ENCODE measurements at regions not wholly inside any gene's neighbourhood (a gene's known extent, or its start where the extent isn't known, plus 50 kb on each side); places are given as distances from the start of the nearest gene placed in this dataset.
"Not testable (repeated sequence)": the region's sequence is repeated elsewhere in the genome, so short reads cannot be mapped to it uniquely, and the experiment has no call there.

DNA sequence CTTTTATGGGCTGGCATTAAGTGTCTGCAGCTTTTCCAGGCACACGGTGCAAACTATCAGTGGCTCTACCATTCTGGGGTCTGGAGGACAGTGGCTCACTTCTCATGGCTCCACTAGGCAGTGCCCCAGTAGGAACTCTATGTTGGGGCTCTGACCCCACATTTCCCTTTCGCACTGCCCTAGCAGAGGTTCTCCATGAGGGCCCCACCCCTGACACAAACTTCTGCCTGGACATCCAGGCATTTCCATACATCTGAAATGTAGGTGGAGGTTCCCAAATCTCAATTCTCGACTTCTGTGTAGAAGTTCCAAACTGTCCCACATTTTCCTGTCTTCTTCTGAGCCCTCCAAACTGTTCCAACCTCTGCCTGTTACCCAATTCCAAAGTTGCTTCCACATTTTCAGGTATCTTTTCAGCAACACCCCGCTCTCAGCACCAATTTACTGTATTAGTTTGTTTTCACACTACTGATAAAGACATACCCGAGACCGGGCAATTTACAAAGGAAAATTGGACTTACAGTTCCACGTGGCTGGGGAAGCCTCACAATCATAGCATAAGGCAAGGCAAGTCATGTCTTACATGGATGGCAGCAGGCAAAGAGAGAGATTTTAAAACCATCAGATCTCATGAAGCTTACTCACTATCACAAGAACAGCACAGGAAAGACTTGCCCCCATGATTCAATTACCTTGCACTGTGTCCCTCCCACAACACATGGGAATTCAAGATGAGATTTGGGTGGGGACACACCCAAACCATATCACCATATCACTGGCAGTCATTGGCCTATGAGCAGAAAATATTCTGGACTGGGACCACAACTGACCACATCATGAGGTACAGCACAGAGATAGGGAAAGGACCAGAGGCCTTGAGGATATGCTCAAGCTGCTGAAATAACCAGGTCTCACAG, 136.8 kb downstream of the TMEM30B start:
- H3K4me1 Mint-ChIP-seq (ENCODE audit: low read depth); H3K4me3 Mint-ChIP-seq; H3K36me3 Mint-ChIP-seq; H3K9me3 Mint-ChIP-seq (ENCODE audit: low read depth); H3K27ac Mint-ChIP-seq; H3K27me3 Mint-ChIP-seq: not testable (repeated sequence)

DNA sequence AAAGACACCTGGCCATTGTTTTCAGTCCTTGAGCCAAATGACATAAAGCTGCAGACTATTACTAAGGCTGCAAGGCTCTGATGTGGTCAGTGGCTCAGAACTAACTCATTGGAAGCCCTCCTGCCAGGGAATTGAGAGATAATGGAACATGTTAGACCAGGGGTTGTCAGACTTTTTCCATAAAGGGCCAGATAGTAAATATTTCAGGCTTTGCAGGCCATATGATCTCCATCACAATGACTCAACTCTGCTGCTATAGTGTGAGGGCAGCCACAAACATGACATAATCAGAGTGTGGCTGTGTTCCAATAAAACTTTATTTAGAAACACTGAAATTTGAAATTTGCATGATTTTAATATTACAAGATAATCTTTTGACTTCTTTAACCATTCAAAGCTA, 140.3 kb downstream of the TMEM30B start:
- no peaks in the 10 kb centered on the region for H3K4me1 Mint-ChIP-seq (ENCODE audit: low read depth)
- peaks cover 4% of the 10 kb centered on the region for H3K9me3 Mint-ChIP-seq (ENCODE audit: low read depth)
- H3K36me3 Mint-ChIP-seq: peaks cover 2% of the 10 kb centered on the region
- H3K27me3 Mint-ChIP-seq: peaks cover 9% of the 10 kb centered on the region
- H3K27ac Mint-ChIP-seq: no peak overlapping the region
- no peak overlapping the region for H3K4me3 Mint-ChIP-seq

- H3K4me1 Mint-ChIP-seq (ENCODE audit: low read depth): no peaks in the 10 kb centered on the region
- no peak overlapping the region for H3K27ac Mint-ChIP-seq
- H3K27me3 Mint-ChIP-seq: peaks cover 14% of the 10 kb centered on the region
- peaks cover 2% of the 10 kb centered on the region for H3K36me3 Mint-ChIP-seq
- peaks cover 4% of the 10 kb centered on the region for H3K9me3 Mint-ChIP-seq (ENCODE audit: low read depth)
- no peak overlapping the region for H3K4me3 Mint-ChIP-seq
Observed at GRCh38 chr14:61140271-61140670, 140.9 kb downstream of the TMEM30B start.

DNA sequence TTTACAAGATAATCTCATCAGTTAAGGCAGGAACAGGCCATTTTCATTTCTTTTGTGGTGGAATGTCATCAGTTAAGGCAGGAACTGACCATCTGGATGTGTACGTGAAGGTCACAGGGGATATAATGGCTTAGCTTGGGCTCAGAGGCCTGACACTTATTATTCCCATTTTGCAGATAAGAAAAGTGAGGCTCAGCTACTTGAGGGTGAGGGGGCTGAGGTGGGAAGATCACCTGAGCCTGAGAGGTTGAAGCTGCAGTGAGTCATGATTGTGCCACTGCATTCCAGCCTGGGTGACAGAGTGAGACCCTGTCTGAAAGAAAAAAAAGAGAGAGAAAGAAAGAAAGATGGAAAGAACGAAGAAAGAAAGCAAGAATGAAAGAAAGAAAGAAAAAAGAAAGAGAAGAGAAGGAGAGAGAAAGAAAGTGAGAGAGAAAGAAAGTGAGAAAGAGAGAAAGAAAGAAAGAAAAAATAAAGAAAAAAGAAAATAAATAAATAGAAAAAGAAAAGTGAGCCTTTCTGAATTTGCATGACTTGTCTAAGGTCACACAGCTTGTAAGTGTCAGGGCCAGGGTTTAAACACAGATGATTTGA, 142.0 kb downstream of the TMEM30B start:
- Mint-ChIP-seq H3K36me3 (peaks cover 2% of the 10 kb centered on the region), H3K27me3 (peaks cover 14% of the 10 kb centered on the region), H3K4me1 (ENCODE audit: low read depth) (no peaks in the 10 kb centered on the region), H3K4me3 (no peak overlapping the region), H3K9me3 (ENCODE audit: low read depth) (peaks cover 4% of the 10 kb centered on the region), H3K27ac (no peak overlapping the region)

GRCh38 chr14:61132894-61133293, 148.2 kb downstream of the TMEM30B start:
- no peaks in the 10 kb centered on the region for H3K36me3 Mint-ChIP-seq
- H3K9me3 Mint-ChIP-seq (ENCODE audit: low read depth): no peaks in the 10 kb centered on the region
- H3K27me3 Mint-ChIP-seq: peaks cover 20% of the 10 kb centered on the region
- H3K4me1 Mint-ChIP-seq (ENCODE audit: low read depth): no peaks in the 10 kb centered on the region
- H3K4me3 Mint-ChIP-seq: no peak overlapping the region
- no peak overlapping the region for H3K27ac Mint-ChIP-seq

- H3K4me1 Mint-ChIP-seq (ENCODE audit: low read depth): no peaks in the 10 kb centered on the region
Observed at GRCh38 chr14:61132336-61132735, 148.8 kb downstream of the TMEM30B start.

GRCh38 chr14:61130512-61131260, 149.6 kb downstream of the SLC38A6 start:
- Mint-ChIP-seq H3K9me3 (ENCODE audit: low read depth) (no peaks in the 10 kb centered on the region), H3K4me3 (no peak overlapping the region), H3K27me3 (peaks cover 15% of the 10 kb centered on the region)

More at GRCh38 chr14:61132336-61132735, 148.8 kb downstream of the TMEM30B start:
- no peaks in the 10 kb centered on the region for H3K36me3 Mint-ChIP-seq
- no peak overlapping the region for H3K4me3 Mint-ChIP-seq
- H3K27ac Mint-ChIP-seq: no peak overlapping the region
- H3K27me3 Mint-ChIP-seq: peaks cover 17% of the 10 kb centered on the region
- H3K9me3 Mint-ChIP-seq (ENCODE audit: low read depth): no peaks in the 10 kb centered on the region

DNA sequence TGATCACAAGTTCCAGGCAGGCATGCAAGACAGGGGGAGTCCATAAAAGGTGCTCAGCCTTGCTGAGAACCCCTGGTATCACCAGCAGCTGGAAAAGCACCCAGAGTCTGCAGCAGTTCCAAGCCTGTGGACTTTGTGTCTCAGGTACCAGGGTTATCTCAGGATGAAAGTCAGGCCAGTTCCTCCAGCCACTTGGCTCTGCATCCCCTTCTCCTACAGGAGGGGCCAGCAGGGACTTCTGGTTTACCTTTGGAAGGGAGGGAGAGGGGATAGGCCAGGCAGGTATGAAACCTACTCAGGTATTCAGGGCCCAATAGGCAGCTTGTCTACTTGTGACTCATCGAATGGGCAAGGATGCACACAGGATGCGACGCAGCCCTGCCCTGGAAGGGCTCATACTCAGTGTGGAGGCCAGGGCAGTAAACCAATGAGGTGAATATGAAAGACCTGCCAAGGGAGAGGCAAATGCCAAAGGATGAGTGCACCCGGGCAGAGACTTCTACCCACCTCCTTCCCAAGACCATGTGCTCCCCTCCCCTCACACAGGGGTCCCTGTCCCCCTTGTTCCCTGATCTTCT, 148.2 kb downstream of the SLC38A6 start:
- Mint-ChIP-seq H3K27me3 (peaks cover 12% of the 10 kb centered on the region), H3K9me3 (ENCODE audit: low read depth) (no peaks in the 10 kb centered on the region), H3K27ac (no peak overlapping the region), H3K4me1 (ENCODE audit: low read depth) (no peaks in the 10 kb centered on the region), H3K4me3 (no peak overlapping the region), H3K36me3 (no peaks in the 10 kb centered on the region)

More at GRCh38 chr14:61130512-61131260, 149.6 kb downstream of the SLC38A6 start:
- Mint-ChIP-seq H3K27ac (no peak overlapping the region), H3K36me3 (no peaks in the 10 kb centered on the region), H3K4me1 (ENCODE audit: low read depth) (no peaks in the 10 kb centered on the region)

DNA sequence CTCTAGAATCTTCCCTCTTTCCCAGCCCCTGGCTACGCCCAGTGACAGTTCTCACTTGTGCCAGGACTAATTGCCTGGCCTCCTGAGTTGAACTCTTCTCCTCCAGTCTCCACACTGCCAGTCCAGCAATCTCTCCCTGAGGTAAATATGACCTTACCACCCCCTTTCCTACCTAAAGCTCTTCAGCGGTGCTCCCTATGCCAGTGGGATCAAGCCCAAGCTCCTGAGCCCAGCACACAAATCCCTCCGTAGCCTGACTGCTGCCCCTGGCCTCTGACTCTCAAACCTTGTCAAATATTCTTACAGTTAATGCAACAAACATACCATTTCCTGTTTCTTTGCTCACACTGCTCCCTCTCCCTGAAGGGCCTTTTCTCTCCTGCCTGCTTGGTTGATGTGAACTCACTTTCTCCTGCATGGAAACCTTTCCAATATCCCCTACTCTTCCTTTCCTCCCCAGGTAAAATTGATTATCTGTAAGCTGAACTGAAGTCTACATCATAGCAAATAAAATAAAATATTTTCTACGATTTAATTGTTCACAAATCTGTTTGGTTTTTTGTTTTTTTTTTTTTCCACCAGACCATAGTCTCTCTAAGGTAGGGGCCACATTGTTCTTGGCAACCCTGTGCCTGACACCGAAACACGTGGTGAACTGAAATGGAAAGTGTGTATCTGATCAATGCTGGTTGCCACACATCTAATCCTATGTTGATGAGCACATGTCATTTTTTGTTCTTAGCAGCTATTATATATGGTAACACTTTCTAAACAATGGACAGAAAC, 147.5 kb downstream of the SLC38A6 start:
- Mint-ChIP-seq H3K36me3 (no peaks in the 10 kb centered on the region), H3K27ac (no peak overlapping the region), H3K4me1 (ENCODE audit: low read depth) (no peaks in the 10 kb centered on the region), H3K9me3 (ENCODE audit: low read depth) (no peaks in the 10 kb centered on the region), H3K27me3 (peaks cover 12% of the 10 kb centered on the region), H3K4me3 (no peak overlapping the region)

- H3K27me3 Mint-ChIP-seq: peaks cover 8% of the 10 kb centered on the region
- H3K9me3 Mint-ChIP-seq (ENCODE audit: low read depth): no peaks in the 10 kb centered on the region
- no peaks in the 10 kb centered on the region for H3K36me3 Mint-ChIP-seq
- no peak overlapping the region for H3K27ac Mint-ChIP-seq
- no peaks in the 10 kb centered on the region for H3K4me1 Mint-ChIP-seq (ENCODE audit: low read depth)
- no peak overlapping the region for H3K4me3 Mint-ChIP-seq
Observed at GRCh38 chr14:61126603-61127498, 145.8 kb downstream of the SLC38A6 start.

DNA sequence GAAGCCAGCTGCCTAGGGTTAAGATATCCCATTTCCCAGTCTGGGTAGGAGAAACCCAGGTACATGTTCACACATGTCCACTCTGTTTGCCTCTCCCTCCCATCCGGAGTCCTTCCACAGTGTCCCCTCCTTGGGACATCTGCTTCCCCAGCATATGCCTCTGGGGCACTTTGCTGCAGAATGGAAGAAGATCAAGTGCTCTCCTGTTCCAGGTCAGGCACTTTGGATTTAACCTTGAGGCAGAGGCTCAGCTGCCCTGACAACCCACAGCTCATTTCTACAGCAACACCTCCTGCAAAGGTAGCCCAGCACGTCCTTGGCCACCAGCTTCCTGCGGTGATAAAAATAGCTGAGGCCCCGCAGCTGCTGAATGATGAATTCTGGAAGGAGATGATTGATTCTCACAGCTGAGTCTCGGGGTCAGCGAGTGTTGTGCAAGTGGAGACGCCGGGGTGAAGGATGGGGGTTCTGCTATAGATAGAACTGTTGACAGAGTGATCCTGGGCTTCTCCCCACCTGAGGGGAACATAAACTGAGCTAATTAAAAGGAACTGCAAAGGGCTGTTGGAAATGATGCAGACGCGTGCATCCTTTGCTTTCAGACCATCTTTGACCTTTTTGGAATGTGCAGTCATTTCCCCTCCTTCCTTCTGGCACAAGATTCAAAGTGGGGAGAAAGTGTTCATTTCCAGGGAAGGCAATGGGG, 145.0 kb downstream of the SLC38A6 start:
- H3K9me3 Mint-ChIP-seq (ENCODE audit: low read depth): no peaks in the 10 kb centered on the region
- H3K4me1 Mint-ChIP-seq (ENCODE audit: low read depth): no peaks in the 10 kb centered on the region
- no peak overlapping the region for H3K4me3 Mint-ChIP-seq
- H3K27me3 Mint-ChIP-seq: peaks cover 8% of the 10 kb centered on the region
- H3K36me3 Mint-ChIP-seq: no peaks in the 10 kb centered on the region
- no peak overlapping the region for H3K27ac Mint-ChIP-seq

GRCh38 chr14:61125041-61125866, 144.2 kb downstream of the SLC38A6 start:
- Mint-ChIP-seq H3K36me3 (no peaks in the 10 kb centered on the region), H3K27me3 (peaks cover 8% of the 10 kb centered on the region), H3K9me3 (ENCODE audit: low read depth) (no peaks in the 10 kb centered on the region), H3K27ac (no peak overlapping the region), H3K4me1 (ENCODE audit: low read depth) (no peaks in the 10 kb centered on the region), H3K4me3 (no peak overlapping the region)

All from activated naive CD8-positive, alpha-beta T cell (primary cell).